ENCODE measurements at regions not wholly inside any gene's neighbourhood (a gene's known extent, or its start where the extent isn't known, plus 50 kb on each side); places are given as distances from the start of the nearest gene placed in this dataset.

DNA sequence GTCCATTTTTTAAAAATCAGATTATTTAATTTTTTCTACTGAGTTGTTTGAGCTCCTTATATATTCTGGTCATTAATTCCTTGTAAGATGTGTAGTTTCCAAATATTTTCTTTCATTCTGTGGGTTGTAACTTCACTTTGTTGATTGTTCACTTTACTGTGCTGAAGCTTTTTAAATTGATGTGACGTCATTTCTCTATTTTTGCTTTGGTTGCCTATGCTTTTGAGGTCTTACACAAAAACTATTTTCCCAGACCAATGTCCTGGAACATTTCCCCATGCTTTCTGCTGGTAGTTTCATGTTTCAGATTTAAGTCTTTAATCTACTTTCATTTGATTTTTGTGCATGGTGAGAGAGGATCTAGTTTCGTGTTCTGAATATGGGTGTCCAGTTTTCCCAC is 753.6 kb downstream of the TRIML1 start:
- TF ChIP-seq, protein P1, sequence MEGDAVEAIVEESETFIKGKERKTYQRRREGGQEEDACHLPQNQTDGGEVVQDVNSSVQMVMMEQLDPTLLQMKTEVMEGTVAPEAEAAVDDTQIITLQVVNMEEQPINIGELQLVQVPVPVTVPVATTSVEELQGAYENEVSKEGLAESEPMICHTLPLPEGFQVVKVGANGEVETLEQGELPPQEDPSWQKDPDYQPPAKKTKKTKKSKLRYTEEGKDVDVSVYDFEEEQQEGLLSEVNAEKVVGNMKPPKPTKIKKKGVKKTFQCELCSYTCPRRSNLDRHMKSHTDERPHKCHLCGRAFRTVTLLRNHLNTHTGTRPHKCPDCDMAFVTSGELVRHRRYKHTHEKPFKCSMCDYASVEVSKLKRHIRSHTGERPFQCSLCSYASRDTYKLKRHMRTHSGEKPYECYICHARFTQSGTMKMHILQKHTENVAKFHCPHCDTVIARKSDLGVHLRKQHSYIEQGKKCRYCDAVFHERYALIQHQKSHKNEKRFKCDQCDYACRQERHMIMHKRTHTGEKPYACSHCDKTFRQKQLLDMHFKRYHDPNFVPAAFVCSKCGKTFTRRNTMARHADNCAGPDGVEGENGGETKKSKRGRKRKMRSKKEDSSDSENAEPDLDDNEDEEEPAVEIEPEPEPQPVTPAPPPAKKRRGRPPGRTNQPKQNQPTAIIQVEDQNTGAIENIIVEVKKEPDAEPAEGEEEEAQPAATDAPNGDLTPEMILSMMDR (IDR thresholded peaks at IDR 0.05; ENCODE audit: low read depth, low read length), result no peak
- no peaks in the 10 kb centered on the region for H3K36me3 ChIP-seq
- DNase-seq, result no peak
- no peak overlapping the region for H3K4me3 ChIP-seq (ENCODE audit: low read depth, low read length)
- no peaks in the 10 kb centered on the region for H3K27me3 ChIP-seq
- no peaks in the 10 kb centered on the region for H3K4me1 ChIP-seq
- H3K9me3 ChIP-seq, result no peaks in the 10 kb centered on the region

DNA sequence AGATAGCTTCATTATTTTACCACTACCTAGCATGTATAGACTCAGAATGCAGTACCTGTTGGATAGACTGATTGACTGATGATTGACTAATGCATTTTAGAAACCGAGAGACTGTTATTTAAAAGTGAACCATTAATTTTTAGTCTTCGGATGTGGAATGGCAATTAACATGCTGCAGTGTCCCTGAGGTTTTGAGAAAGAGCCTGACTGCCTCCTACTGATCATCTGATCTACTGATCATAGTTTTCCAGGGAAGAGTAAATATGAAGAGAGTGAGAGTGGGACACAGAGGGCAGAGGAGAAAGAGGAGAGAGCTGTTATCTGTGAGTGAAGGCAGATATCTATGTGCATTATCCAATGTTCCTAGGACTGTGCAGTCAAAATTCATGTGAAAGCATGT is 764.7 kb downstream of the TRIML1 start:
- H3K9me3 ChIP-seq, result no peaks in the 10 kb centered on the region
- H3K36me3 ChIP-seq, result no peaks in the 10 kb centered on the region
- DNase-seq, result no peak
- TF ChIP-seq, protein P1 (IDR thresholded peaks at IDR 0.05; ENCODE audit: low read depth, low read length), result no peak; the same call in 1 of the 2 replicates
- H3K4me1 ChIP-seq, result no peaks in the 10 kb centered on the region
- no peak overlapping the region for H3K4me3 ChIP-seq (ENCODE audit: low read depth, low read length)
- H3K27me3 ChIP-seq, result no peaks in the 10 kb centered on the region

DNA sequence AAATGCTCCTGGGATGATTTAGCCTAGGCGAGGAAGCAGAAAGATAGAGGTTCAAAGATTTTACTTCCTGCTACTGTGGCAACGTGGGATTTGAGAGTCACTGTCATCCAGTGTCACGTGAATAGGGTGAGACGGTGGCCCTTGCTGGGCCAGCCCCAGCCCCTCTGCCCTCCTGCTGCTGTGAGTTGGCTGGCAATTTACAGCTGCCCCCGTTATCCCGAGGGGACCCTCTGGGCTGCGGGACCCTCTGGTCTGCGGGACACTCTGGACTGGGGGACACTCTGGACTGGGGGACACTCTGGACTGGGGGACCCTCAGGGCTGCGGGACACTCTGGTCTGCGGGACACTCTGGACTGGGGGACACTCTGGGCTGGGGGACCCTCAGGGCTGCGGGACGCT is 765.4 kb downstream of the TRIML1 start:
- H3K36me3 ChIP-seq, result no peaks in the 10 kb centered on the region

DNA sequence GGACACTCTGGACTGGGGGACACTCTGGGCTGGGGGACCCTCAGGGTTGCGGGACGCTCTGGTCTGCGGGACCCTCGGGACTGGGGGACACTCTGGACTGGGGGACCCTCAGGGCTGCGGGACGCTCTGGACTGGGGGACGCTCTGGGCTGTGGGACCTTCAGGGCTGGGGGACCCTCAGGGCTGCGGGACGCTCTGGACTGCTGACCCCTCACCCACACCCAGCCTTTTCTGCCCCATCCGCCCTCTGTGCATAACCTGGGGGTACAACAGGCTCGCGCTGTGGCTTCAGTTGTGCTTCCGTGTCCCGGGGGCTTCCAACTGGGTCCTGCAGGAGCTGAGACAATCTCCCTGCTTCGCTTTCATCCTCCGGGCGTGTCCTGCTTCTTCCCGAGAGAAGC is 766.0 kb downstream of the TRIML1 start:
- no peaks in the 10 kb centered on the region for H3K9me3 ChIP-seq
- no peaks in the 10 kb centered on the region for H3K36me3 ChIP-seq
- no peaks in the 10 kb centered on the region for H3K27me3 ChIP-seq
- H3K4me1 ChIP-seq, result no peaks in the 10 kb centered on the region
- DNase-seq, result no peak
- TF ChIP-seq, protein P1 (IDR thresholded peaks at IDR 0.05; ENCODE audit: low read depth, low read length), result no peak
- H3K4me3 ChIP-seq (ENCODE audit: low read depth, low read length), result no peak overlapping the region

More for the DNA sequence above, 765.4 kb downstream of the TRIML1 start:
- H3K27me3 ChIP-seq, result no peaks in the 10 kb centered on the region
- H3K4me3 ChIP-seq (ENCODE audit: low read depth, low read length), result no peak overlapping the region
- H3K4me1 ChIP-seq, result no peaks in the 10 kb centered on the region
- TF ChIP-seq, protein P1 (IDR thresholded peaks at IDR 0.05; ENCODE audit: low read depth, low read length), result no peak
- no peak for DNase-seq
- H3K9me3 ChIP-seq, result no peaks in the 10 kb centered on the region

DNA sequence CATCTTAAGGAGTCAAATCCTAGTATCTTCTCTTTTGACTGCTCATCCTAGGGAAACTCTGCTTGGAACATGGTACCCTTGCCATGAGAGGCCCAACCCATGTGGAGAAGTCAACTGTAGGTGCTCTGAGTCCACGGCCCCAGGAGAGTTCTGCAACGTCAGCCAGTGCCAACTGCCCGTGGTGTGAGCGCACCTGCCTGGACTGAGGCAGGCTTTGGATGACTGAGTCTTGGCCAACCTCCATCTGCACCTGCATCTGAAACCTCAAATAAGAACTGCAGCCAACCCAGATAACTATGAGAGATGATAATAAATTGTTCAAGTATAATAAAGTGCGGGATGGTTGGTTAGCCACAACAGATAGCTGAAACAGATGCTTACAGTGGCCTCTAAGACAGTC is 772.0 kb downstream of the TRIML1 start:
- DNase-seq, result no peak
- H3K36me3 ChIP-seq, result no peaks in the 10 kb centered on the region
- no peaks in the 10 kb centered on the region for H3K4me1 ChIP-seq
- no peak overlapping the region for H3K4me3 ChIP-seq (ENCODE audit: low read depth, low read length)
- H3K9me3 ChIP-seq, result peaks cover 3% of the 10 kb centered on the region; the same call in 1 of the 2 replicates
- TF ChIP-seq, protein P1 (IDR thresholded peaks at IDR 0.05; ENCODE audit: low read depth, low read length), result no peak
- H3K27me3 ChIP-seq, result no peaks in the 10 kb centered on the region

DNA sequence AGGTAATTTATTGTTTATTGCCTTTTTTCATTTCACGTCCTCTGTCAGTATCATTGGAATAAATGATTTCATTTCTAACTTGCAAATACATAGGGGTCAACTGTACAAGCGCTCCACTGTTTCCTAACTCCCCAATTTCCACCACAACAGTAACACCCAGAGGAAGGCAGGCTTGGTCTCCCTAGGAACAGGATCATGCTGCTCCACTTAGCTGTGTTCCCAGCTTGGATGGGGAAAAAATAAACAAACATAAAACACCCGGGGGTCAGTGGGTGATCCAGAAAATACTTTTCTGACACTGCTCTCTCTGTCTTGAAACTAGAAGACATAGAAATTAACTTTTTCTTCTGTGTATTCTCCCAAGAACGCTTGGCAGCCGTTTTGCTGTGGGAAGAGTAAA is 772.5 kb downstream of the TRIML1 start:
- Histone ChIP-seq H3K36me3 (no peaks in the 10 kb centered on the region), H3K27me3 (no peaks in the 10 kb centered on the region), H3K4me1 (no peaks in the 10 kb centered on the region), H3K9me3 (peaks cover 3% of the 10 kb centered on the region; the same call in 1 of the 2 replicates), H3K4me3 (ENCODE audit: low read depth, low read length) (no peak overlapping the region)
- TF ChIP-seq, protein P1 (IDR thresholded peaks at IDR 0.05; ENCODE audit: low read depth, low read length), result no peak
- DNase-seq, result no peak
